ENCODE measurements at regions not wholly inside any gene's neighbourhood (a gene's known extent, or its start where the extent isn't known, plus 50 kb on each side); places are given as distances from the start of the nearest gene placed in this dataset.

DNA sequence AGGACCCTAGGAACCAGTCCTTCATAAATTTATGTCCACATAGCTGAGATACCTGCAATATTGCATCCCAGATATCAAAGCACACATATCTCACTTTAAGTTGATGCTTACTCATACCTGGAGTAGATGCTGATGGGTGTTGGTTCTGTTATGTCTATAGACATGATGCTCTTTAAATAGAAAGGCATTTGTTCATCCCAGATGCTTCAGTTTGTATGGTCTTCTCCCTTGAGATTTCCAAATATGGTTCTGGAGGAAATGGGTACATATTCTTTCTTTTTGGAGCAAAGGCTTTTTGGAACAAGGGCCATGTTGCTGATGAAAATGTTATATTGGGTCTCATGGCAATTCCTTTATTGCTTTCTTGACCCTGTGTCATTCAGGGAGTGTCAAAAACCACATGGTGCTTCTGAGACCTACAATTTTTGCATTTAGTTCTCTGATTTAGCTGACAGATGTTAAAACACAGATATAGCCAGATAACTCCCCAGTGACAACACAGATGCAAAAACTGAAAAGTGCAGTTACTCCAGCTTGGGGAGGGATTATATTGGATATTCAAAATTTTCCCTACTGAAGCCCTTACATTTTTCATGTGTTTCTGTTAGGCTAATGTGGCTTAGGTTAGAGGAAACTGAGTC is 211.4 kb downstream of the KCNRG start:
- no peaks in the 10 kb centered on the region for H3K79me2 ChIP-seq (ENCODE audit: insufficient read depth, low read length)
- no peaks in the 10 kb centered on the region for H4K20me1 ChIP-seq (ENCODE audit: insufficient read depth, low read length)
- H3K9me3 ChIP-seq (ENCODE audit: low read depth, low read length) = no peaks in the 10 kb centered on the region
- no peak overlapping the region for H3K4me3 ChIP-seq (ENCODE audit: insufficient read depth, low read length)
- DNase-seq (ENCODE audit: insufficient read length, low spot score, missing footprints) = no peak
- H3K27me3 ChIP-seq (ENCODE audit: insufficient read depth, low read length) = no peaks in the 10 kb centered on the region
- TF ChIP-seq, protein P1, sequence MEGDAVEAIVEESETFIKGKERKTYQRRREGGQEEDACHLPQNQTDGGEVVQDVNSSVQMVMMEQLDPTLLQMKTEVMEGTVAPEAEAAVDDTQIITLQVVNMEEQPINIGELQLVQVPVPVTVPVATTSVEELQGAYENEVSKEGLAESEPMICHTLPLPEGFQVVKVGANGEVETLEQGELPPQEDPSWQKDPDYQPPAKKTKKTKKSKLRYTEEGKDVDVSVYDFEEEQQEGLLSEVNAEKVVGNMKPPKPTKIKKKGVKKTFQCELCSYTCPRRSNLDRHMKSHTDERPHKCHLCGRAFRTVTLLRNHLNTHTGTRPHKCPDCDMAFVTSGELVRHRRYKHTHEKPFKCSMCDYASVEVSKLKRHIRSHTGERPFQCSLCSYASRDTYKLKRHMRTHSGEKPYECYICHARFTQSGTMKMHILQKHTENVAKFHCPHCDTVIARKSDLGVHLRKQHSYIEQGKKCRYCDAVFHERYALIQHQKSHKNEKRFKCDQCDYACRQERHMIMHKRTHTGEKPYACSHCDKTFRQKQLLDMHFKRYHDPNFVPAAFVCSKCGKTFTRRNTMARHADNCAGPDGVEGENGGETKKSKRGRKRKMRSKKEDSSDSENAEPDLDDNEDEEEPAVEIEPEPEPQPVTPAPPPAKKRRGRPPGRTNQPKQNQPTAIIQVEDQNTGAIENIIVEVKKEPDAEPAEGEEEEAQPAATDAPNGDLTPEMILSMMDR (IDR thresholded peaks at IDR 0.05; ENCODE audit: extremely low read depth, low read depth, low read length) = no peak
- no peaks in the 10 kb centered on the region for H3K36me3 ChIP-seq (ENCODE audit: insufficient read depth, low read length)
- H3K27ac ChIP-seq (ENCODE audit: low read depth, low read length) = no peak overlapping the region
- no peak overlapping the region for H2AFZ ChIP-seq (ENCODE audit: low read length)
- H3K4me2 ChIP-seq (ENCODE audit: insufficient read depth, low read length) = no peak overlapping the region
- H3K4me1 ChIP-seq (ENCODE audit: insufficient read depth, low read length) = peaks cover 45% of the 10 kb centered on the region

DNA sequence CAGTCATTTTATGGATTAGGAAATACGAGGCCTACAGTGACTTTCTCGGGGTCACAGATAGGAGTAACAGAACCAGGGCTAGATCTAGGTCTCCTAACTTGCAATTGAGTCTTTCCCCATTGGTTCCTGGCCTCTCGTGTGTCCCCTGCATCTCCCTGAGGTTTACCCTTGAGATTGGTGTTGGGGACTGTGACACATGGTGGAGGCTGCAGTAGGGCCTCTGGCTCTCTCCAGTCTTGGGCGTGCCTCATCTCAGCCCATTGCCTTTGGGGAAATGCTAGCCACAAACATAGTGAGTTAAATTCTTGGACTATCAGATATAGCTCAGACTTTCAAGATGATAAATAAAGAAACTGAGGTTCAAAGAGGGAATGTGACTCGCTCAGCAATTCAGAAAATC is 212.1 kb downstream of the KCNRG start:
- H2AFZ ChIP-seq (ENCODE audit: low read length) = no peak overlapping the region
- no peak overlapping the region for H3K4me2 ChIP-seq (ENCODE audit: insufficient read depth, low read length)
- H3K9me3 ChIP-seq (ENCODE audit: low read depth, low read length) = no peaks in the 10 kb centered on the region
- no peaks in the 10 kb centered on the region for H4K20me1 ChIP-seq (ENCODE audit: insufficient read depth, low read length)
- H3K27me3 ChIP-seq (ENCODE audit: insufficient read depth, low read length) = no peaks in the 10 kb centered on the region
- H3K4me3 ChIP-seq (ENCODE audit: insufficient read depth, low read length) = no peak overlapping the region
- no peak for DNase-seq (ENCODE audit: insufficient read length, low spot score, missing footprints)
- TF ChIP-seq, protein P1 (IDR thresholded peaks at IDR 0.05; ENCODE audit: extremely low read depth, low read depth, low read length) = no peak
- H3K27ac ChIP-seq (ENCODE audit: low read depth, low read length) = no peak overlapping the region
- H3K4me1 ChIP-seq (ENCODE audit: insufficient read depth, low read length) = peaks cover 38% of the 10 kb centered on the region
- no peaks in the 10 kb centered on the region for H3K36me3 ChIP-seq (ENCODE audit: insufficient read depth, low read length)
- no peaks in the 10 kb centered on the region for H3K79me2 ChIP-seq (ENCODE audit: insufficient read depth, low read length)

DNA sequence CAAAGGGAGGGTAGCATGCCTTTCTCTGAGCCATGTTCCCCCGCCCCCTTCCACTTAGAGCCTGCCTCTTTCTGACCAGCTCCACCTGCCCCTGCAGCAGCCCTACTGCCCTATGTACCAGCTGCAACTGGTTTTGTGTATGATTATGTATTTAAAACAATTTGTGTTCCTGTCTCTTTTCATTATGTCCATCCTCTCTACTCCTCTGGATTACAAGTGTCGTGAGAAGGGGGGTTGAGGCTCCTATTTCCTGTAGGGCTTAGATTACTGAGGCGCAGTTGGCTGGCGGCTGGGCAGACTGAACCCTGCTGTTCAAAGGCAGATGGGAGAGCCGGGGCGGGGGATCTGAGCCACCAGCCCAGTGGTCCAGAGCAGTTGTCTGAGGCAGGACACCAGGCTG is 213.3 kb downstream of the KCNRG start:
- peaks cover 27% of the 10 kb centered on the region for H3K4me1 ChIP-seq (ENCODE audit: insufficient read depth, low read length)
- H3K27me3 ChIP-seq (ENCODE audit: insufficient read depth, low read length) = no peaks in the 10 kb centered on the region
- no peaks in the 10 kb centered on the region for H3K79me2 ChIP-seq (ENCODE audit: insufficient read depth, low read length)
- TF ChIP-seq, protein P1 (IDR thresholded peaks at IDR 0.05; ENCODE audit: extremely low read depth, low read depth, low read length) = no peak
- DNase-seq (ENCODE audit: insufficient read length, low spot score, missing footprints) = no peak
- H4K20me1 ChIP-seq (ENCODE audit: insufficient read depth, low read length) = no peaks in the 10 kb centered on the region
- no peaks in the 10 kb centered on the region for H3K9me3 ChIP-seq (ENCODE audit: low read depth, low read length)
- H3K4me2 ChIP-seq (ENCODE audit: insufficient read depth, low read length) = no peak overlapping the region
- no peak overlapping the region for H3K27ac ChIP-seq (ENCODE audit: low read depth, low read length)
- no peaks in the 10 kb centered on the region for H3K36me3 ChIP-seq (ENCODE audit: insufficient read depth, low read length)
- H3K4me3 ChIP-seq (ENCODE audit: insufficient read depth, low read length) = no peak overlapping the region
- no peak overlapping the region for H2AFZ ChIP-seq (ENCODE audit: low read length)

DNA sequence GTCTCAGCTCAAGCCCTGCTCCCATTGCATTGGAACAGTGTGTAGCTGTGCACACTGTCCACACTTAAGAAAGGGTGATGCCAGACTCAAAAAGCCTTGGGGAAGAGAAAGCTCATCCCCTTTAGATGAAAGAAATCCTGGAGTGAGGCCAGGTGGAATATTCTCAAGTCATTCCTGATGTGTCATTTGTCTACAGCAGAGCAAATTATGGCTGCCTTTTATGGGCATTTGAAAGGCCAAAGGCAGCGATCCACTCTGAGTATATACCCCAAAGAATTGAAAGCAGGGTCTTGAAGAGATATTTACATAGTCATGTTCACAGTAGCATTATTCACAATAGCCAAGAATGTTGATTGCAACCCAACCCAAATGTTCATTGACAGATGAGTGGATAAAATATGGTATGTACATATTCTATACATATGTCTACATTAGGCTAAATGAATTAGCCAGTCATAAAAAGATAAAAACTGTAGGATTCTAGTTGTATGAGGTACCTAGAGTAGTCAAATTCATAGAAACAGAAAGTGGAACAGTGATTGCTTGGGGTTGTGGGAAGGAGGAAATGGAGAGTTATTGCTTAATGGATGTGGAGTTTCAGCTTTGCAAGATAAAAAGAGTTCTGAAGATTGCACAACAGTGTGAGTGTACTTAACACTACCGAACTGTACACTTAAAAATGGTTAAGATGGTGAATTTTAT is 214.9 kb downstream of the KCNRG start:
- Histone ChIP-seq H3K79me2 (ENCODE audit: insufficient read depth, low read length) (no peaks in the 10 kb centered on the region), H2AFZ (ENCODE audit: low read length) (peak overlapping the region; percentile 56), H3K9me3 (ENCODE audit: low read depth, low read length) (no peaks in the 10 kb centered on the region), H3K27me3 (ENCODE audit: insufficient read depth, low read length) (no peaks in the 10 kb centered on the region), H3K4me2 (ENCODE audit: insufficient read depth, low read length) (peak overlapping the region; percentile 76), H3K36me3 (ENCODE audit: insufficient read depth, low read length) (no peaks in the 10 kb centered on the region), H3K27ac (ENCODE audit: low read depth, low read length) (peak overlapping the region; percentile 61), H3K4me1 (ENCODE audit: insufficient read depth, low read length) (peaks cover 14% of the 10 kb centered on the region), H3K4me3 (ENCODE audit: insufficient read depth, low read length) (peak overlapping the region; percentile 21), H4K20me1 (ENCODE audit: insufficient read depth, low read length) (no peaks in the 10 kb centered on the region)
- DNase-seq (ENCODE audit: insufficient read length, low spot score, missing footprints) = peak; percentile 32
- TF ChIP-seq, protein P1 (IDR thresholded peaks at IDR 0.05; ENCODE audit: extremely low read depth, low read depth, low read length) = no peak

All from osteoblast (primary cell).